DND-41 (cell line): ENCODE measurements at regions not wholly inside any gene's neighbourhood (a gene's known extent, or its start where the extent isn't known, plus 50 kb on each side); places are given as distances from the start of the nearest gene placed in this dataset.

Experiments used
- ATAC-seq: fragments of 200-7000 bp; cut with Tn5 transposase; 3 replicates; pipeline ENCODE4 v1.9.1; 2021; ENCODE audit warnings: low read depth; ENCODE audit not compliant: insufficient read depth
- DNase-seq: peaks from one replicate; pipeline ENCODE4 v3.0.0-alpha.2; 2020
- H2AFZ ChIP-seq: 2 replicates; pipeline ENCODE4 v1.6.0; 2012; ENCODE audit warnings: low read depth, low read length
- H3K27ac ChIP-seq: 2 replicates; pipeline ENCODE4 v1.5.1; 2012; ENCODE audit warnings: low read length, inconsistent platforms
- H3K27me3 ChIP-seq: fragments of 200-600 bp; sonication (generic); 2 replicates; pipeline ENCODE4 v1.6.0; 2012; ENCODE audit warnings: low read length, mild to moderate bottlenecking, inconsistent platforms; ENCODE audit not compliant: insufficient read depth, poor library complexity
- H3K36me3 ChIP-seq: 2 replicates; pipeline ENCODE4 v1.5.1; 2012; ENCODE audit warnings: low read length, inconsistent platforms; ENCODE audit not compliant: insufficient read depth
- H3K4me1 ChIP-seq: 2 replicates; pipeline ENCODE4 v1.5.1; 2012; ENCODE audit warnings: mild to moderate bottlenecking, low read length; ENCODE audit not compliant: insufficient read depth
- H3K4me2 ChIP-seq: 2 replicates; pipeline ENCODE4 v1.6.0; 2012; ENCODE audit warnings: mild to moderate bottlenecking, moderate library complexity, low read length, inconsistent platforms; ENCODE audit not compliant: insufficient read depth
- H3K4me3 ChIP-seq, 2 experiments: fragments of 200-600 bp in 1 of 2; shearing (Covaris generic) in 1 of 2; 2 replicates each; pipeline ENCODE4 v1.5.1; 2012 to 2016; ENCODE audit warnings: inconsistent platforms in 2 of 2, low read length in 2 of 2, mild to moderate bottlenecking in 2 of 2, low read depth in 1 of 2, moderate library complexity in 1 of 2
- H3K79me2 ChIP-seq: 2 replicates; pipeline ENCODE4 v1.6.0; 2012; ENCODE audit warnings: low read length, inconsistent platforms; ENCODE audit not compliant: insufficient read depth
- H3K9ac ChIP-seq: 2 replicates; pipeline ENCODE4 v1.6.0; 2012; ENCODE audit warnings: low read depth, mild to moderate bottlenecking, inconsistent platforms, low read length, moderate library complexity
- H3K9me3 ChIP-seq: 2 replicates; pipeline ENCODE4 v1.5.1; 2012; ENCODE audit warnings: low read length, moderate library complexity, mild to moderate bottlenecking, inconsistent platforms; ENCODE audit not compliant: insufficient read depth, severe bottlenecking
- H4K20me1 ChIP-seq: 2 replicates; pipeline ENCODE4 v1.6.0; 2012; ENCODE audit warnings: low read length; ENCODE audit not compliant: insufficient read depth
- EZH2 ChIP-seq: IDR thresholded peaks from 3 replicates; pipeline ENCODE4 v1.6.1; 2012; ENCODE audit warnings: borderline replicate concordance, low read depth, mild to moderate bottlenecking, moderate library complexity, low read length, inconsistent platforms; ENCODE audit not compliant: severe bottlenecking
- TF ChIP-seq, protein P1 (sequence below): IDR thresholded peaks from 2 replicates; pipeline ENCODE4 v1.5.1; 2012; ENCODE audit warnings: borderline replicate concordance, low read length, moderate library complexity, mild to moderate bottlenecking; ENCODE audit not compliant: poor library complexity, severe bottlenecking; ENCODE audit errors: extremely low read depth

DNA sequence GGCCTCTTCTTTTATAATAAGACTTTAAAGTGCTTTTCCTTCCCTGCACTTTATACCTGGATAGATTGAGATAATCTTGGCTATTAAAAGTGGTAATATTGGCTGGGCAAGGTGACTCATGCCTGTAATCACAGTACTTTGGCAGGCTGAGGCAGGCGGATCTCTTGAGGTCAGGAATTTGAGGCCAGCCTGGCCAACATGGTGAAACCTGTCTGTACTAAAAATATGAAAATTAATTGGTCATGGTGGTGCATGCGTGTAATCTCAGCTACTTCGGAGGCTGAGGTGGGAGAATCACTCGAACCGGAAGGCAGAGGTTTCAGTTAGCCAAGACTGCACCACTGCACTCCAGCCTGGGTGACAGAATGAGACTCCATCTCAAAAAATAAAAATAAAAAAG is 197.1 kb upstream of the RGS17 start:
- TF ChIP-seq, protein P1, sequence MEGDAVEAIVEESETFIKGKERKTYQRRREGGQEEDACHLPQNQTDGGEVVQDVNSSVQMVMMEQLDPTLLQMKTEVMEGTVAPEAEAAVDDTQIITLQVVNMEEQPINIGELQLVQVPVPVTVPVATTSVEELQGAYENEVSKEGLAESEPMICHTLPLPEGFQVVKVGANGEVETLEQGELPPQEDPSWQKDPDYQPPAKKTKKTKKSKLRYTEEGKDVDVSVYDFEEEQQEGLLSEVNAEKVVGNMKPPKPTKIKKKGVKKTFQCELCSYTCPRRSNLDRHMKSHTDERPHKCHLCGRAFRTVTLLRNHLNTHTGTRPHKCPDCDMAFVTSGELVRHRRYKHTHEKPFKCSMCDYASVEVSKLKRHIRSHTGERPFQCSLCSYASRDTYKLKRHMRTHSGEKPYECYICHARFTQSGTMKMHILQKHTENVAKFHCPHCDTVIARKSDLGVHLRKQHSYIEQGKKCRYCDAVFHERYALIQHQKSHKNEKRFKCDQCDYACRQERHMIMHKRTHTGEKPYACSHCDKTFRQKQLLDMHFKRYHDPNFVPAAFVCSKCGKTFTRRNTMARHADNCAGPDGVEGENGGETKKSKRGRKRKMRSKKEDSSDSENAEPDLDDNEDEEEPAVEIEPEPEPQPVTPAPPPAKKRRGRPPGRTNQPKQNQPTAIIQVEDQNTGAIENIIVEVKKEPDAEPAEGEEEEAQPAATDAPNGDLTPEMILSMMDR = no peak
- TF ChIP-seq EZH2 = no peak
- no peak overlapping the region for H3K27ac ChIP-seq
- H3K9ac ChIP-seq = no peak overlapping the region
- ATAC-seq (no peak), DNase-seq (no peak)
- H3K4me2 ChIP-seq = no peak overlapping the region
- H3K4me3 ChIP-seq = no peak overlapping the region
- no peaks in the 10 kb centered on the region for H3K36me3 ChIP-seq
- no peak overlapping the region for H2AFZ ChIP-seq
- H3K4me1 ChIP-seq = no peaks in the 10 kb centered on the region
- no peaks in the 10 kb centered on the region for H4K20me1 ChIP-seq
- H3K79me2 ChIP-seq = no peaks in the 10 kb centered on the region
- H3K9me3 ChIP-seq = no peaks in the 10 kb centered on the region
- no peaks in the 10 kb centered on the region for H3K27me3 ChIP-seq

DNA sequence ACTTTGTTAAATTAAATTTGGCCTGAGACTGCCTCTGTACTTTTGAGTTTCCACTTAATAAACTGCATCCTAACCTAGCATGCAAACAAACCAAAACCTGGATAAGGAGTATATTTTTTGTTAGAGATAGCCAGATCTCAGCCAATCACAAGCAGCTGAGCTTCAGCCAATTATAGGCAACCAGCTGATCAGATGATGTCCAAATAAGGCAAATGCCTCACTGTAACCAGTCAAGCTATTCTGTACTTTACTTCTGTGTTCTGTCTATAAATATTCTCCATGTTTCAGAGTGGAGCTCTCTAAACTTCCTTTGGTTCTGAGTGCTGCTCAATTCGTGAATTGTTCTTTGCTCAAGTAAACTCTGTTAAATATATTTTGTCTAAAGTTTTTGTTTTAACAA is 194.6 kb upstream of the RGS17 start:
- Histone ChIP-seq H3K79me2 (no peaks in the 10 kb centered on the region), H3K36me3 (no peaks in the 10 kb centered on the region), H3K4me1 (no peaks in the 10 kb centered on the region), H3K4me2 (no peak overlapping the region), H4K20me1 (no peaks in the 10 kb centered on the region), H2AFZ (no peak overlapping the region), H3K9ac (no peak overlapping the region), H3K27ac (no peak overlapping the region), H3K4me3 (no peak overlapping the region), H3K9me3 (no peaks in the 10 kb centered on the region), H3K27me3 (no peaks in the 10 kb centered on the region)
- no peak for DNase-seq
- TF ChIP-seq, protein P1 = no peak
- no peak for TF ChIP-seq EZH2
- no peak for ATAC-seq

GRCh38 chr6:153312634-153313033 is 181.6 kb upstream of the RGS17 start:
- H4K20me1 ChIP-seq = no peaks in the 10 kb centered on the region
- no peaks in the 10 kb centered on the region for H3K79me2 ChIP-seq
- H2AFZ ChIP-seq = no peak overlapping the region
- no peak overlapping the region for H3K27ac ChIP-seq
- H3K4me2 ChIP-seq = no peak overlapping the region
- ATAC-seq (peak; percentile 86), DNase-seq (peak; percentile 67)
- H3K4me1 ChIP-seq = peaks cover 5% of the 10 kb centered on the region; the same call in 1 of the 2 replicates
- no peaks in the 10 kb centered on the region for H3K36me3 ChIP-seq
- H3K9me3 ChIP-seq = no peaks in the 10 kb centered on the region
- H3K27me3 ChIP-seq = peaks cover 4% of the 10 kb centered on the region
- TF ChIP-seq, protein P1 = peak; percentile 85
- no peak for TF ChIP-seq EZH2
- H3K4me3 ChIP-seq = no peak overlapping the region
- no peak overlapping the region for H3K9ac ChIP-seq

- Histone ChIP-seq H3K27me3 (peaks cover 4% of the 10 kb centered on the region), H3K4me1 (peaks cover 5% of the 10 kb centered on the region; the same call in 1 of the 2 replicates), H3K9me3 (no peaks in the 10 kb centered on the region), H2AFZ (no peak overlapping the region), H3K27ac (no peak overlapping the region), H3K9ac (no peak overlapping the region), H3K36me3 (no peaks in the 10 kb centered on the region), H3K4me3 (no peak overlapping the region), H3K79me2 (no peaks in the 10 kb centered on the region), H4K20me1 (no peaks in the 10 kb centered on the region), H3K4me2 (no peak overlapping the region)
- peak; percentile 40; the same call in 1 of the 3 replicates for ATAC-seq
- TF ChIP-seq EZH2 = no peak
- TF ChIP-seq, protein P1 = no peak
- no peak for DNase-seq
Observed at GRCh38 chr6:153309651-153310050, 178.6 kb upstream of the RGS17 start.
